Epidermal melanocyte (primary cell): ENCODE measurements at regions not wholly inside any gene's neighbourhood (a gene's known extent, or its start where the extent isn't known, plus 50 kb on each side); places are given as distances from the start of the nearest gene placed in this dataset.

Experiments
- DNase-seq: peaks from one replicate; pipeline ENCODE4 v3.0.0; 2011; ENCODE audit warnings: low spot score; ENCODE audit not compliant: insufficient read length

- DNase-seq = no peak
Measured at GRCh38 chr16:85255777-85256176, 143.5 kb upstream of the CIBAR2 start.

- no peak for DNase-seq
Measured at GRCh38 chr16:85256190-85256739, 144.0 kb upstream of the CIBAR2 start.

GRCh38 chr16:85257483-85257882 is 145.2 kb upstream of the CIBAR2 start:
- no peak for DNase-seq

- DNase-seq = no peak
Measured at GRCh38 chr16:85258166-85258565, 145.9 kb upstream of the CIBAR2 start.

- DNase-seq = no peak
Measured at GRCh38 chr16:85258629-85259028, 146.4 kb upstream of the CIBAR2 start.

- no peak for DNase-seq
Measured at GRCh38 chr16:85259115-85259831, 147.0 kb upstream of the CIBAR2 start.

GRCh38 chr16:85259832-85260167 is 147.5 kb upstream of the CIBAR2 start:
- no peak for DNase-seq

GRCh38 chr16:85261204-85261603 is 148.9 kb upstream of the CIBAR2 start:
- DNase-seq = no peak

GRCh38 chr16:85261657-85262557 is 149.6 kb upstream of the CIBAR2 start:
- DNase-seq = no peak

- no peak for DNase-seq
Measured at GRCh38 chr16:85262558-85263238, 150.4 kb upstream of the CIBAR2 start.

GRCh38 chr16:85263239-85263585 is 150.9 kb upstream of the CIBAR2 start:
- no peak for DNase-seq

- no peak for DNase-seq
Measured at GRCh38 chr16:85264752-85265151, 152.5 kb upstream of the CIBAR2 start.

- DNase-seq = no peak
Measured at GRCh38 chr16:85265161-85265784, 153.0 kb upstream of the CIBAR2 start.

GRCh38 chr16:85265810-85266209 is 153.5 kb upstream of the CIBAR2 start:
- DNase-seq = no peak

- DNase-seq = no peak
Measured at GRCh38 chr16:85266857-85267256, 154.6 kb upstream of the CIBAR2 start.

- DNase-seq = no peak
Measured at GRCh38 chr16:85267414-85267945, 155.2 kb upstream of the CIBAR2 start.

GRCh38 chr16:85269165-85269564 is 156.9 kb upstream of the CIBAR2 start:
- no peak for DNase-seq

- DNase-seq = no peak
Measured at GRCh38 chr16:85270374-85270773, 158.1 kb upstream of the CIBAR2 start.

GRCh38 chr16:85271198-85271597 is 158.9 kb upstream of the CIBAR2 start:
- no peak for DNase-seq

GRCh38 chr16:85273293-85273692 is 161.0 kb upstream of the CIBAR2 start:
- DNase-seq = no peak

- no peak for DNase-seq
Measured at GRCh38 chr16:85274501-85274900, 162.2 kb upstream of the CIBAR2 start.
